WERI-Rb-1 (cell line): ENCODE measurements at regions not wholly inside any gene's neighbourhood (a gene's known extent, or its start where the extent isn't known, plus 50 kb on each side); places are given as distances from the start of the nearest gene placed in this dataset.

Experiments
- DNase-seq: peaks from one replicate; pipeline ENCODE4 v3.0.0-alpha.2; 2020
- H3K27ac ChIP-seq: fragments of 250-450 bp; sonication (Bioruptor Pico); 2 replicates; pipeline ENCODE4 v1.5.1; 2020; ENCODE audit warnings: mild to moderate bottlenecking, moderate library complexity
- H3K27me3 ChIP-seq: fragments of 250-450 bp; sonication (Bioruptor Pico); 2 replicates; pipeline ENCODE4 v1.5.1; 2021; ENCODE audit warnings: mild to moderate bottlenecking, low read depth, moderate library complexity; ENCODE audit not compliant: insufficient read depth, severe bottlenecking
- H3K36me3 ChIP-seq: fragments of 250-450 bp; sonication (Bioruptor Pico); 2 replicates; pipeline ENCODE4 v1.5.1; 2020; ENCODE audit warnings: mild to moderate bottlenecking, moderate library complexity
- H3K4me3 ChIP-seq: 2 replicates; pipeline ENCODE4 v1.5.1; 2011; ENCODE audit warnings: low read depth, mild to moderate bottlenecking, control low read depth, low read length
- H3K9me3 ChIP-seq: fragments of 250-450 bp; sonication (Bioruptor Pico); 2 replicates; pipeline ENCODE4 v1.5.1; 2021; ENCODE audit warnings: mild to moderate bottlenecking, moderate library complexity; ENCODE audit not compliant: severe bottlenecking
- TF ChIP-seq, protein P1 (sequence below): IDR thresholded peaks from 2 replicates; pipeline ENCODE4 v1.5.1; 2011; ENCODE audit warnings: low read depth, mild to moderate bottlenecking, control low read depth, inconsistent platforms, low read length

DNA sequence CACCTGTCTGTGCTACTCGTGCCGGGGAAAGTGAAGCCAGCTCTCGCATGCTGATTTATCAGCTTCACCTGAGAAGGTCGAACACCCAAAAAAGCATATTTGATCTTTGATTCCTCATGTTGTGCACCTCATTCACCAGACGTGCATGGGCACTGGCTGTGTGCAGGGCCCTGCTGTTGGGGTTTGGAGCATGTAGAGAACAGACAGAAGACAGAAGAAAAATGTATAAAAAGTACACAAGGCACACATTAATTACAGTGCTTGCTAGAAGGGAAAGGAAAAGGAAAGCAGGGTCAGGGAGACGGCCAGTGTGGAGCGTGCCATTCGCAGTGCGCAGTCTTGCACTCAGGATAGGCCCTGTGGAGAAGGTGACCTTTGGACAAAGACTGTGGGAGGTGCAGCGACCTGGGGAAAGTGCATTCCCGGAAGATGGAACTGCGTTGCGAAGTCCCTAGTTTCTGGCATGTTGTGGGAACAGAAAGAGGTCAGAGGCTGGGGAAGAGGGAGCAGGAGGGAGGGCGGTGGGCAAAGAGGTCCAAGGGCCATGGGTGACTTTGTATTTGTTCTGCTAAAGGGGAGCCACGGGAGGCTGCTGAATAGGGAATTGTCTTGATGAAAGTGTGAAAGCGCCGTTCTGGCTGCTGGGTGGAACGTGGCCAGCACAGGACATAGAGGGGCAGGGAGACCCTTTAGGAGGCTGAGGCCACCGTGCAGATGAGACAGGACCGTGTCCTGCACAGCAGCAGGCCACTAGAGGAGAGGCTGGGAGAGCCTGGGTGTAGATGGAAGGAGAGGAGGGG is 232.8 kb downstream of the GLRX3 start:
- Histone ChIP-seq H3K9me3 (no peaks in the 10 kb centered on the region), H3K27me3 (no peaks in the 10 kb centered on the region), H3K4me3 (no peak overlapping the region), H3K36me3 (no peaks in the 10 kb centered on the region), H3K27ac (no peak overlapping the region)
- TF ChIP-seq, protein P1, sequence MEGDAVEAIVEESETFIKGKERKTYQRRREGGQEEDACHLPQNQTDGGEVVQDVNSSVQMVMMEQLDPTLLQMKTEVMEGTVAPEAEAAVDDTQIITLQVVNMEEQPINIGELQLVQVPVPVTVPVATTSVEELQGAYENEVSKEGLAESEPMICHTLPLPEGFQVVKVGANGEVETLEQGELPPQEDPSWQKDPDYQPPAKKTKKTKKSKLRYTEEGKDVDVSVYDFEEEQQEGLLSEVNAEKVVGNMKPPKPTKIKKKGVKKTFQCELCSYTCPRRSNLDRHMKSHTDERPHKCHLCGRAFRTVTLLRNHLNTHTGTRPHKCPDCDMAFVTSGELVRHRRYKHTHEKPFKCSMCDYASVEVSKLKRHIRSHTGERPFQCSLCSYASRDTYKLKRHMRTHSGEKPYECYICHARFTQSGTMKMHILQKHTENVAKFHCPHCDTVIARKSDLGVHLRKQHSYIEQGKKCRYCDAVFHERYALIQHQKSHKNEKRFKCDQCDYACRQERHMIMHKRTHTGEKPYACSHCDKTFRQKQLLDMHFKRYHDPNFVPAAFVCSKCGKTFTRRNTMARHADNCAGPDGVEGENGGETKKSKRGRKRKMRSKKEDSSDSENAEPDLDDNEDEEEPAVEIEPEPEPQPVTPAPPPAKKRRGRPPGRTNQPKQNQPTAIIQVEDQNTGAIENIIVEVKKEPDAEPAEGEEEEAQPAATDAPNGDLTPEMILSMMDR, result no peak
- no peak for DNase-seq

DNA sequence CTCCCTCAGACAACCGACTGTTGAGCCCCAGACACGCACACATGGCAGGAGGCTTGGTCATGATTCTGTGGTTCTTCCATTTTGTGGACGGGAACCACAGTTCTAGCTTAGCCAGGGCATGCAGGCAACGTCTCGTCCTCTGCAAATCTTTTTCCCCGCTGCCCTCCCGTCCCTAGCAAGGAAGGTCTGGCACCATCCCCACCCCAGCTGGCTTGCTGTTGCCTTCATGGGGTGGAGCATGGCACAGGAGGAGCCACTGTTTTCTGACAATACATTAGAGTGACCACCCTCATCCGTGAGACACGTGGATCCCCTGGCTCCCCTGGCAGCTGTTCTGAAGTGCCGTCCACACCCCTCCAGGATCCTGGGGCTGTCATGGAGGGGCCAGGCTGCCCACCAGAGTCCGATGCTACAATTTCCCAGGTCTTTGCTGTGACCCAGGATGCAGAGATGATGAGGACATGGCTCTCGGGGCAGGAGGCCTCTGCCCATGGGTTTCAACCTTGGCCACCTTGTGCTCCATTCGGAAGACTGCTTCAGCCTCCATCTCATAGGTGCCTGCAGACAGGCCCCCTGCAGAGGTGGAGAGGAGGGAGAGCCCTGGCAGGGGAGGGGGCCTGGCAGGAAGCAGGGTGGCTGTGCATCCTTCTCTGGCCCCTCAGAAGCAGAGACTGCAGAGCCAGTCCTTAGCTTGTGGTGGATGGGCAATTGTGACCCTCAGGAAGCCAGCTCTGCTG is 233.6 kb downstream of the GLRX3 start:
- TF ChIP-seq, protein P1, result no peak
- Histone ChIP-seq H3K27ac (no peak overlapping the region), H3K36me3 (no peaks in the 10 kb centered on the region), H3K4me3 (no peak overlapping the region), H3K9me3 (no peaks in the 10 kb centered on the region), H3K27me3 (no peaks in the 10 kb centered on the region)
- DNase-seq, result no peak

DNA sequence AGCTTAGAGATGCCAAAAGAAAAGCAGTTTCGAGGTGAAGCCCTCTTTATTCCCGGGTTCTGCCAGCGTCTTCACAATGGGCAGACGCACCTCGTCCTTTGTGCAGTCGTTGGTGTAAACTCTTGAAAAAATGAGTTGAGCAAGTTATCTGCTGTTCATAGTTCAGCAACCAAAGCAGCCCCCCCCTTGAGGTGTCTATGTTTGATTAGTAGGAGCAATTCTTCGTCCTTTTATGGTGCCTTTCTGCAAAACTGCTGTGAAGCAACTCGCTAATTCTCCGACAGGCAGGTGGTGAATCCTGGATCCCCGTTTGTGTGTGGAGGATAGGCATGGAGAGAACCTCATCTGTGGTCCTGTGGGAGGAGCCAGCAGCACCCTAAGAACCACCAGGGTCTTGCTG is 234.5 kb downstream of the GLRX3 start:
- TF ChIP-seq, protein P1, result no peak
- H3K27ac ChIP-seq, result no peak overlapping the region
- DNase-seq, result no peak
- no peak overlapping the region for H3K4me3 ChIP-seq
- H3K9me3 ChIP-seq, result peaks cover 2% of the 10 kb centered on the region
- H3K36me3 ChIP-seq, result no peaks in the 10 kb centered on the region
- no peaks in the 10 kb centered on the region for H3K27me3 ChIP-seq

DNA sequence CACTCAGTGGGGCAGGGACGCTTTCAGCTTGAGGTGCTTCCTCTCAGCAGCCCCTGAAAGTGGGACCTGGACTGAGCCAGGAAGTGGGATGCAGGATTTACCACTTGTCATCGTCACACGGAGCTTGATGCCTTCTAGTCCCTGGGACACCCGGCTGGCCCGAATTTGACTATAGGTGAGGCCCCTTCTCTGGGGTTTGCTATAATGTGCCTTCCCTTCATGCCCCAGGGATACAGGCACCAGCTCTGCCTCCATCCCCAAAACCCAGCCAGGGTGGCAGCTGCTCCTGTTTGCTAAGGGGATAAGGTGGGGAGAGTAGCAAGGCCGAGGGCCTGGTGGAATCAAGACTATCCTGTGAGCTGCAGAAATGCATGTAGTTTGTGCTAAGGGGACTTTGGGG is 235.0 kb downstream of the GLRX3 start:
- H3K4me3 ChIP-seq, result no peak overlapping the region
- TF ChIP-seq, protein P1, result no peak

DNA sequence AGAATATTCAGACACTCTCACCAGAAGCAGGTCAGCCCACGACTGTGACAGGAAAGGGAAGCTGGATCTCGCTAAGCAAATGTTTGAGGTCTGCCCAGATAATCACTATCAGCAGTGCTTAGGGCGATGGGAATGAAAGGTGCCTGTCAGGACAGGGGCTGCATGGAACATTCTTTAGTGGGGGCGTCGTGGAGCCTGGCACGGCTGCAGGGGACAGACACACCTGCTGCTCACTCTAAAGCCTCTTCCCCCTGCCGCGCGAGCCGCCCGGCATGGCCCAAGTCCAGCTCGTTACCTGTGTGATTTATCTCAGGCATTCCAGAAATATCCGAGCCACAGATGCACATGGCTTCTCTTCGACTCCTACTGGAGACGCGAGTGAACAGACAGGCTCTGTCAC is 235.5 kb downstream of the GLRX3 start:
- TF ChIP-seq, protein P1, result no peak
- DNase-seq, result no peak
- no peaks in the 10 kb centered on the region for H3K27me3 ChIP-seq

More for the DNA sequence above, 235.0 kb downstream of the GLRX3 start:
- Histone ChIP-seq H3K36me3 (no peaks in the 10 kb centered on the region), H3K9me3 (peaks cover 4% of the 10 kb centered on the region), H3K27me3 (no peaks in the 10 kb centered on the region), H3K27ac (no peak overlapping the region)
- DNase-seq, result no peak

More for the DNA sequence above, 235.5 kb downstream of the GLRX3 start:
- no peak overlapping the region for H3K27ac ChIP-seq
- no peaks in the 10 kb centered on the region for H3K36me3 ChIP-seq
- H3K9me3 ChIP-seq, result peaks cover 4% of the 10 kb centered on the region
- H3K4me3 ChIP-seq, result no peak overlapping the region
